Kidney capillary endothelial cell (primary cell): ENCODE measurements at regions not wholly inside any gene's neighbourhood (a gene's known extent, or its start where the extent isn't known, plus 50 kb on each side); places are given as distances from the start of the nearest gene placed in this dataset.

Source experiments
- DNase-seq: peaks from one replicate; pipeline ENCODE4 v3.0.0-alpha.2; 2018; ENCODE audit warnings: low spot score

DNA sequence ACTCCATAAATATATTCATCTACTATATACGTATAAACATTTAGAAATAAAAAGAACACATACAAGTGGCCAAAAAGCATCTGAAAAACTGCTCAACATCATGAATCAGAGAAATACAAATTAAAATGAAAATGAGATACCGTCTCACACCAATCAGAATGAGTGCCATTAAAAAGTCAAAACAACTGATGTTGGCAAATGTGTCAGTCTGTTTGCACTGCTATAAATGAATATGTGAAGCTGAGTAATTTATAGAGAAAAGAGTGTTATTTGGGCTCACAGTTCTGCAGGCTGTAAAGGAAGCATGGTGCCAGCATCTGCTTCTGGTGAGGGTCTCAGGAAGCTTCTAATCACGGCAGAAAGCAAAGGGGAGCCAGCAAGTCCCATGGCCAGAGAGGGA is 620.3 kb upstream of the CCDC54 start:
- no peak for DNase-seq

DNA sequence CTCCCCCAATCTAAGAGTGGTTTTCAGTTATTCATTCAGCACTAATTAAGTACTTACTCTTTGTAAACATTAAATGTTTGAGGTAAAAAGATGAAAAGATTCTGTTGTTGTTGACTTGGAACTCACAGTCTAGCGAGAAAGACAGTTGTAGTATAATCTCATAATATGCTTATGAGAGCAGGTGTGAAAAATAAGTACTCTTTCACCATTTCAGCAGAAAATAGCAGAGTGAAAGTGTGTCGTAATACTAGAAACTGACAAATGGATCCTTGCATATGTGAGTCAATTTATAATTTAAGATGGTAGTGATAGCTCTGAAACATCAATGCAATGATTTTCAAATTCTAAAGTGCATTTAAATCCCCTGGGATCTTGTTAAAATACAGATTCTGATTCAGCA is 618.8 kb upstream of the CCDC54 start:
- DNase-seq, result no peak

DNA sequence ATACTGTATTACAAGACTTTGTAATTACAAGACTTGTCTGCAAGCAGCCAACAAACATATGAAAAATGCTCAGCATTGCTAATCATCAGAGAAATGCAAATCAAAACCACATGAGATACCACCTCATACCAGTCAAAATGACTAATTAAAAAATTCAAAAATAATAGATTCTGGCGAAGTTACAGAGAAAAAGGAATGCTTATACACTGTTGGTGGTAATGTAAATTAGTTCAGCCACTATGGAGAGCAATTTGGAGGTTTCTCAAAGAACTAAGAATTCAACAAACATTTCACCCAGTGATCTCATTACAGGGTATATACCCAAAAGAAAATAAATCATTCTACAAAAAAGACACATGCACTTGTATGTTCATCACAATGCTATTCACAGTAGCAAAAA is 617.5 kb upstream of the CCDC54 start:
- DNase-seq, result no peak

DNA sequence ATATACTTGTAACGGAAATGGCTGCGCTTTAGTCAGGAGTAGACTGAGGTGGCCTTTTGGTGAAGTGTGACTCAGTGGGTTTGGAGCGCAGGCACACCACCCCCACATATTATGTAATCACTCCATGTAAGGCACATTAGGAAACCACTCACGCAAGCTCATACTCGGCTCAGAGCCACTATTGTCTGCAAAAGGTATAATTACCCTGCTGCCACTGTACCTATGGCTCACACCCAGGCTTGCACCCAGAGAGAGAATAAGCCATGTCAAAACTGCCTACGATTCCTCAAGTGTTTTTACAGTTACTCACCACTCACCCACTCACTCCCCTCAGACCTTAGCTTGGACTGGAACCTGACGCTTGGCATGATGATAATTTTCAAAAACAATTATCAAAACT is 611.9 kb upstream of the CCDC54 start:
- DNase-seq, result no peak

DNA sequence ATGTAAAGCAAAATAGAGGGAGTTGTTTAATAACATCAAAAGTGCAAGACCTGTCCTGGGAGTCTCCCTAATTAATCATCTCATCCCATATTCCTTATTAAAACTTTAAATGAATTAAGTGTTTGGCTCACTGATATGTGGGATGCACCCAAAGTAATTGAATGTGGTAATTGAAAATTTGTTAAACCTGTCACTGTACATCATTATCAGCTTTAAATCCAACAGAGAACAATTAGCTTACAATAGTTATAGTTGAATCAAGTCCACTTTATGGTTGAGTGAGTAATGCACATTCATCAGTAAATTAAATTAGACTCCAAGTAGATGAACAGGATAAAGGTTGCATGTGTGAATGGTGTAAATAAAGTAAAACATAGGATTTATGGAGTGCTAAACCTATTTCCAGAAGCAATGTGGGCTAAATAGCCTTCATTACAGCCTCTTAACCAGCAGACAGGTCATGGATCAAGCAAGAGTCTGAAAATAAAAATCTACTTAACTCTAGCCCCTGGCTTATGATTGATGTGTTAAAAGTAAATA is 608.2 kb upstream of the CCDC54 start:
- no peak for DNase-seq

DNA sequence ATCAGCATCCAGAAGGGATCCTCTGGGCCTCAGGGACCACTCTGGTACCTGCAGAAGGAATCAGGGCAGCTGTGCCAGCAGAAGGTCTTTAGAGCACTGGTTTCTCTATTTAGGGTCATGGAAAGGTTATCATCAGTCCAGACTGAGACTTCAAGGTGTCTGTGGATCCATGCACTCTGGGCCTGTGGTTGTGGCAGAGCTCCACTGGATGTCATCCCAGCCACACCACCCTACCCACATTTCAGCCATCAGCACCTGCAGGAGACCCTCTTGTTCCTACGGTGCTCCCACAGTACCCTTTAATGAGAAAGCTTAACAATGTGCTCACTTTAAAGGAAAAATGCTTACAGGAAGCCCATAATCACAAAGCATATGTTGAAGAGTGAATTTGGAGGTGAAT is 603.4 kb upstream of the CCDC54 start:
- DNase-seq, result no peak

DNA sequence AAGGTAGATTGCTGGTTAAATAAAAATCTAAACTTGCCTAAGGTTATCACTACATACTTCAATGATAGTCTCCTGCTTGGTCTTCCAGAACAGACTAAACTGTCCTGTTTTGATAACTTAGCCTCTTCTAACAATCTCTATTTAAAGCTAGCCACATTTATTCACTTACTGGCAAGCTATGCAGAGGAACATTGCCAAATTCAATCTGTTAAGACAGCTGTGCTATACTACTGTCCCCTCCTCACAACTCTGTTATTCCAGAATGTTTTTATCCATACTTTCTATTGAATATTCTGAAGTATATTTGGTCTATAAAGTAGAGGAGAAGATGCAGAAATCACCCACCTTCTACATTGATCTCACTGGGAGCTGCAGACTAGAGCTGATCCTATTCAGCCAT is 594.0 kb upstream of the CCDC54 start:
- DNase-seq, result no peak

DNA sequence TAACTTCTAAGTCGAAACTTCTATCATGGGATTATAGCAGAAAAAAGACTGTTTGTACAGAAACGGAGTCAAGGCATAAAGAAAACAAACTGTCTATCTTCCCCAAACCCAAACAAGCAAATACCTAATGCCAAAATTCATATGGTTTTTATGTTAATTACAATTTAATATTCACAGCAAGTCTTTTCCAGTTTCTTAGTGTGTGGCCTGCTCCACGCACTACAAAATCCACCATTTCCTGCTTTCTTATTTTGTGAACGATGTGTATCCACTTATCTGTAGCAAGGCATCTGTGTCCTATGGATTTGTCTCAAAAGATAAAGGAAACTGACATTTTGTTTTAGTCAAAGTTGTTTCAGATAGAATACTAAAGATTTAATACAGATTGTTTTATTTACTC is 588.0 kb upstream of the CCDC54 start:
- DNase-seq, result no peak

DNA sequence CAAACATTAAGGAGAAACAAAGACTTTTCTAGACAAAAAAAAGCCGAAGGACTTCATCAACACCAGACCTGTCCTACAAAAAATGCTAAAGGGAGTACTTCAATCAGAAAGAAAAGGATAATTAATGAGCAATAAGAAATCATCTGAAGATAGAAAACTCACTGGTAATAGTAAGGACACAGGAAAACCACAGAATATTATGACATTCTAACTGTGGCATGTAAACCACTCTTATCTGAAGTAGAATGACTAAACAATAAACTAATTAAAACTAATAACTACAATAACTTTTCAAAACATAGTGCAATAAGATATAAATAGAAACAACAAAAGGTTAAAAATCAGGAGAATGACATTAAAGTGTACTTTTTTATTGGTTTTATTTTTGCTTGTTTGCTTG is 584.5 kb upstream of the CCDC54 start:
- no peak for DNase-seq

DNA sequence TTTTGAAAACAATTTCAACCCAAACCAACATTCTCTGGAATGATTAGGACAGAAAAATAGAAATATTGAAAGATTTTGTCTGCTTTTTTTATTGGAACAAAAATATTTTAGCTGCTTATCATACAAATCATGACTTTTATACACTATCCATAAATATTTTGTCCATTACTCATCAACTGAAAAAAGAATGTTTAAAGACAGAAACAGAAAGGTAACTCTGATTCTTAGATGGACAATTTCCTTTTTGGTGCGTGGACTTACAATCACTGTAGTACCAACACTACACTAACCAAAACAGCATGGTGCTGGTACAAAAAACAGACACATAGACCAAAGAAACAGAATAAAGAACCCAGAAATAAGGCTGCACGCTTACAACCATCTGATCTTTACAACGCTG is 582.8 kb upstream of the CCDC54 start:
- DNase-seq, result no peak

DNA sequence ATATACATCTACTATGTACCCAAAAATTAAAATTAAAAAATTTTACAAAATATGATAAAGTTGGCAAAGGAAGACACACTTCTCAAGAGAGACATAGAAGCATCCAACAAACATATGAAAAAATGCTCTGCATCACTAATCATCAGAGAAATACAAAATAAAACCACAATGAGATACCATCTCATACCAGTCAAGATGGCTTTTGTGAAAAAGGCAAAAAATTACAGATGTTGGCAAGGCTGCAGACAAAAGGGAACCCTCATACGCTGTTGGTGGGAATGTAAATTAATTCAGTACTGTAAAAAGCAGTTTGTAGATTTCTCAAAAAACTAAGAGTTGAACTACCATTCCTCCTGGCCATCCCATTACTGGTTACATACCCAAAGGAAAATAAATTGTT is 581.7 kb upstream of the CCDC54 start:
- no peak for DNase-seq

DNA sequence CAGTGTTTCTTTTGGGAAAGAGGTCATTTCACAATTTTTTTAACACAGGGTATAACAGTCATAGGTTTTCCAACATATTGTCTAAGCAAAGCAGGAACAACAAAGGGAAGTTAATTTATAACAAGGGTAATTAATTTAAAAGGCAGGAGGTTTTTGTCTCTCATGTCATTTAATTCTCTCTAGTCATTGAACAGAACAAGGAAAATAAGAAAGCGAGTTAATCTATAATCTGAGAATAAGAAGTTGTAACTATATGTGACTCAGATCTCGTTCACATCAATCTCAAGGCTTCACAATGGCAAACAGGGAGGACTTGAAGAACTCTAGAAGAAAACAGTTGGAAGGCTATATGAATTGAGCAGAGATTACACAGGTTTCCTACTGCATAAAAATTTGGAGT is 579.8 kb upstream of the CCDC54 start:
- no peak for DNase-seq

DNA sequence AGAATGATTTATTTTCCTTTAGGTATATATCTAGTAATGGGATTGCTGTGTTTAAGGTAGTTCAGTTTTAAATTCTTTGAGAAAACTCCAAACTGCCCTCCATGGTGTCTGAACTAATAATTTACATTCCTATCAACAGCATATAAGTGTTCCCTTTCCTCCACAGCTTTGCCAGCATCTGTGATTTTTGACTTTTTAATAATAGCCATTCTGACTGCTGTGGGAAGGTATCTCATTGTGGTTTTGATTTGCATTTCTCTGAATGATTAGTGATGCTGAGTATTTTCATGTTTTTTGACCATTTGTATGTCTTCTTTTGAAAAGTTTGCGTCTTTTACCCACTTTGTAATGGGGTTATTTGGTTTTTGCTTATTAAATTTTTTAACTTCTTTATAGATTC is 571.6 kb upstream of the CCDC54 start:
- DNase-seq, result no peak

DNA sequence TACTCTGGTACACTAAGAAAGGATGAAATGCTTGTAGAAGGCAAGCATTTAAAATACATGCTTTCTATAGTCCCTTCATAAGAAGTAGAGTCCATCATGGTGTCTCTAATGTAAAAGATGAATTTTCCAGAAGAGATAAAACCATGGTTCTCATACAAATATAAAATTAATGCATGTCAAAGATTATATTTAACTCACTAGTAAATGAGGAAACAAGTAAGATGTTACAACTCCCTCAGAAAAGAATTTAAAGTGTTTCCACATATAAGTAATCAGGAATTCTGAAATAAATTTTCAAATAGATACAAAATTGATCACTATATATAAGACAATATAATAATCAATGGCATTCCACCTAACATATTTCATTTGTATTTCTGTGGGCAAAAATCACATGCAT is 570.3 kb upstream of the CCDC54 start:
- no peak for DNase-seq

DNA sequence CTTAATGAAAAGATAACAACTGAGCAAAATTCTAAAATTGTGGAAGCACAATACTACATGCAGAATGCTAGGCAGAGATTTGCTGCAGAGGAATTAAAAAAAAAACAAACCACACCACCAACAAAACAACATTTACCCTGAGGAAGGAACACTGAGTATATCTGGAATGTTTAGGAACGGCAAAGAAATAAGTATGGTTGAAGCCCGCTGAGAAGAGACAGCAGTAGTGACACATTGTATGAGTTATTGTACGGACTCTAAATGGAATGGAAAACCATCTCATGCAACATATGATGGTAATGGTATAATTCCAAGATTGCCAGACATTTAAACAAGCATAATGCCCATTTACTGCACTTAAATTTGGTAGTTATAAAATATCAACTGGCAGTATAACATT is 568.2 kb upstream of the CCDC54 start:
- DNase-seq, result no peak

DNA sequence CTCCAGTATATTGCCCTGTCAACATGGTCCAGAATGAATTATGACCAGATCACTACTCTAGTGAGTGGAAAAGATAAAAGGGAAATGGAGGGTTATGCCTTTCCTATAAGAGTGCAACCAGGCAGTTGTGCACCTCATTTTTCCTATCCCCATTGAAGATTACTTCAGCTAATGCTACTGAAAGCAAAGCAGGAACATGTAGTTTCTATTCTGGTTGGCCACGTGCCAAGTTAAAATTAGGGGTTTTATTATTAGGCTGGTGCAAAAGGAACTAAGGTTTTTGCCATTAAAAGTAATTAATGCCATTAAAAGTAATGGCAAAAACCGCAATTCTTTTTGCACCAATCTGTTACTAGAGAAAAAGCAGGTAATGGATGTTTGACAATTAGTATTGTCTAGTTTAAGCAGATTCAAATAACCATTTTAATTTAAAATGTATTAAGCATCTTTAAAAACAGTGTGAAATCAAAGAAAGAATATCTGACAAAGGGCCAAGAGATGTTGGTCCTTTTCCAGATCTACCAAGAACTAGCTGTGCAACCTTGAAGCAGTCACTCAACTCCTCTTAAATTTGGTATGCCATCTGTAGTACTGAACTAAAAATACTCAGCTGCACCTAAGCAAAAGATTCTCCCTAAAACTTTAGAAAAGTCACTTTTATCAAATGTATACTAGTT is 567.5 kb upstream of the CCDC54 start:
- no peak for DNase-seq

DNA sequence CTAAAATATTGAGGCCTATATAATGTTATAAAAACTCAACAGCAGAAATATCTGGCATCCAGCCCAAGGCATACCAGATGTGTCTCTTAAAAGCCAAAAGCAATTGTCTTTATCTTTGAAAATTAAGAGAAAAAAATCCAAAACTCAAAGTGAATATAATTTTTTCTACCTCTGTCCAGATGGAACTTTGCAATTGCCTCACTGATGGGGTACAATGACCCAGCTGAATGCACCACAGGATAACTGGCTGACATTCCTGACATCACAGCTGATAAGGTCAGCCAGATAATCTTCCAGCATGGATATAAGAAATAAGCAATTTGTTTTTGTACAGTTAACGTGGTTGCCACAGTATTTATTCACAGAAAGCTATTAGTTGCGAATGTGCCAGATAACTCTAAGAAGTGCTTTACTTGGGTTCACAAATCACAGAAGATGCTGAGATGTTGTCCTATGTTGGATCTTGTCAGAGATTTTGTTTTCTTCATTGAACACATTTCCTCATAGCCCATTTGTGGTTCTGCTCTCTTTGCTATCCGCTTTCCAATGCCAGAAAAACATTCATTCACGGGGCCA is 566.9 kb upstream of the CCDC54 start:
- no peak for DNase-seq

DNA sequence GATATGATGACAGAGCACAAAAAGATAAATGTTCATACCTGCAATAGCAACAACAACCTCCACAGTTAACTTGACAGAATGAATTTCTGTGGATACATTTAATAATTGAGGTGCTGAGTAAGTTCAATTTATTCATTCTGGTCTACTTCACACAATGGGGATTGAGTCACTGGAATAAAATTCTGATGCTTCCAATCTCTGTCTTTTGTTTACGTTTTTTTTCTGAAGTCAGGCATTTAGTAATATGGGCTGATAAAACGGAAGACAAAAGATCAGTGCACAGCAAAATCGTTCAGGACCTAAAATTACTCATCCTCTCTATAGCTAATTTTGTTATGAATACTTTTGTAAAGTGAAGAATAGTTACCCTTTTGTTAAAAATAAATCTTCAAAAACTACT is 565.9 kb upstream of the CCDC54 start:
- DNase-seq, result peak; percentile 42

DNA sequence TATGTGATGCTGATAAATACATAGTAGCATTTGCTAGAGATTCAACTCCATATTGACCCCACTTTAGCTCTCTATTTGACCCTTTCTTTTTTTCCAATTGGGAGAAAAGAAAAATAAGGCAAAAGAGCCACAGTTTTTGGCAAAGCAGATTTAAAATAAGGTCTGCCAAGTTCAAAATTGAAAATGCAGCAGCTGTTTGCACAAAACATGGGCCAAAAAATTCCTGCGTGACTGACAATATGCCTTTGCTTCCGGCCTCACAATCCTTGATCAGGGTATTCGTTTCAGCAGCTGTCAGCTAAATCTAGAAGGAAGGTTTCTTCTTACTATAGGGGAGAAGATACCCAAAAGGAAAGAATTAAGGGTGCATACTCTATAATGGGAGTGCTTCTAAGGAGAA is 563.5 kb upstream of the CCDC54 start:
- no peak for DNase-seq

DNA sequence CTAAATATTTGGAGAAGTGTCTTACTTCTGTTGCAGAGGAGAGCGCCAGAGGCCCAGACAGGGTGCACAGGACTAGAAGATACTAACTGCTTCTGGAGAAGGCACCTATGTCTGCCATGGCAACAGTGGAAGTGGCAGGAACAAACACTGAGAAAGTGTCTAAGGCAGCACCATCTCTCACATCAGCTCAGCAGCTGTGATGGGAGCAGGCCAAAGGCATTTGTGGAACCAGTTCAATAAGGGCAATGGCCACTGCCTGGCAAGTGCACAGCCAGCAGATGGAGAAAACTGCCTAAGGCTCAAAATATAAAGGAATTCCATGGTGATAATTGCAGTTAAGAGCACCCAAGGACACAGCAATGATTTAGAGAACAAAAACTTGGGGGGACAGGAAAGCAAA is 563.0 kb upstream of the CCDC54 start:
- no peak for DNase-seq

DNA sequence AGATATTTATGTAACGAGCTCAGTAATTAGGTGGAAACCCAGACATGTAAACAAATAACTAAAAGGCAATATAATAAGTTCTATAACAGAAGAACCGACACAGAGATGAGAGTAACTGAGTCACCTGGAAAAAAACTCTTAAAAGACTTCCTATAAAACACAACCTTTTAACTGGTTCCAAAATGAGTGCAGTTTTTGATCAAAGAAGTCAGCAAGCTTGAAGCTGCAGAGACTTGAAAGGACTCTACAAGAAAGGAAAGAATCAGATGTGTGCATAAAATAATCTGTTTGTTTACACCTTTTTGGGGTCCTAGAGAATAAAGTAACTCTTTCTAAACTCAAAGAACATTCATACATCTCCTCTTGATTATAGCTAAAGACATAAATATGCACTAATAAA is 560.4 kb upstream of the CCDC54 start:
- no peak for DNase-seq

DNA sequence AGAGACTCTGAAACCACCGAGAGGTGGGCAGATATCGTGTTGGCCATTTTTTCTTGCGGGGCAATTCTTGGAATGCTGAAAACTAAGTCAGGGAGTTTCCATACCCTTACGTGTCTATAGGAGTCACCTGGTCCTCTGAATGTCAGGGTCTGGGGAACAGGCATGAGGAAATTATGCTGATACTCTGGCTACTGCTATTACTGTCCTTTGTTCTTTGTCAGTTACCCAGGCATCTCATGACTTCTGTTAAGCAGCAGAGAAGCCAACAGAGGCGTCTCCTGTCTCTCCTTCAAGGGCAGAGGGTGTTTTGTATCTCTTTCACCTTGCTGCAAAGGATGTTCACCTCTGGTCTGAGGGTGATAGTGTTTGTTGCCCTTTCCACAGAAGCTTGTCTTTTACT is 559.5 kb upstream of the CCDC54 start:
- no peak for DNase-seq

DNA sequence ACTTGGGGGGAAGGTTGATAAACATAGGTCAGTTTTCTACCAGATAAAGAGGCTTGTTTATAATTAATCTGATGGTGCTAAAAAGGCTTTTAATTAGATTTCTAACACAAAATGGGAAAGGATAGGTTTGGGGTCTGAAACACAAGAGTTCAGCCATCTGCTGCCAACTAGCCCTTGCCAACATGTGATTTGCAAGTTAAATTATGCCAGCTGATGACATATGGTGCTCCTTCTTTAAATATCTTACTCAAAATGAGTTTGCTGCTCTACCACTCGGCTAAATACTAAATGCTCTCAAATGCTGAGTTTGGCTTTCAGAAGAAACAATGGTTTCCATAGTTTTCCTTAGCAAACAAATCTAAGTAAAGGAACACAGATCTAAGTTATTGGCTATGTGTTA is 557.8 kb upstream of the CCDC54 start:
- DNase-seq, result no peak

DNA sequence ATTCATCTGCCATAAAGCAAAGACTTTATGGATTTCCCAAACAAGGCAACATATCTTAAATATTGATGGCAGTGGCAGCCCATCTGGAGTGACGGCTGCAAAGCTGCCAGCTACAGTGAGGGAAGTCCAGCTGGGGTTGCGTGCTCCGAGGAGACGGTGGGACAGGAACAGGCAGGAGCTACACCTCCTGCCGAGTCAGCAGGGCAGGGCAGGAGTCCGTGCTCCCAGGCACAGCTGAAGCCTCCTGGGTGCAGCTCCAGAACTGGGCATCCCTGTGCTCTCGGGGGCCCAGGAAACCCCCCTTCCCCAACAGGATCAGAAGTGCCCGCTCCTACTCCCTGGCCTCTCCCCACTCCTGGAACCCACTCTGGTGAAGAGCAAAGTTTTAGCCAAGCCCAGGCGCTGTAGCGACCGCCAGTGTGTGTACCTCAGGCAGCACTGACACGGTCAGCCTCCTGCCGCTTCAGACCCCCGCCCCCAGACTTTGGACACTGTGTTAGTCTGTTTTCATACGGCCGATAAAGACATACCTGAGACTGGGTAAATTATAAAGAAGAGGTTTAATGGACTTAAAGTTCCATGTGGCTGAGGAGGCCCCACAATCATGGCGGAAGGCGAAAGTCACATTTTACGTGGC is 556.4 kb upstream of the CCDC54 start:
- no peak for DNase-seq
